ENCODE measurements at regions not wholly inside any gene's neighbourhood (a gene's known extent, or its start where the extent isn't known, plus 50 kb on each side); places are given as distances from the start of the nearest gene placed in this dataset.

GRCh38 chr4:165757451-165757850, 115.6 kb upstream of the TLL1 start:
- TF ChIP-seq CTCF (conservative IDR thresholded peaks at IDR 0.05; ENCODE audit: low read length) (no peak), EZH2phosphoT487 (IDR thresholded peaks at IDR 0.05; ENCODE audit: borderline replicate concordance) (no peak)
- no peaks in the 10 kb centered on the region for H3K9me2 ChIP-seq (replicated peaks; ENCODE audit: low read depth, low read length)
- no peak overlapping the region for H3K9ac ChIP-seq (ENCODE audit: low read depth, low read length, poor library complexity, severe bottlenecking)
- no peaks in the 10 kb centered on the region for H3K36me3 ChIP-seq (ENCODE audit: insufficient read depth, low read length)
- H3K79me2 ChIP-seq (ENCODE audit: insufficient read depth, low read length) = no peaks in the 10 kb centered on the region
- H3K9me3 ChIP-seq (ENCODE audit: insufficient read depth, low read depth, low read length) = no peaks in the 10 kb centered on the region
- H3K27me3 ChIP-seq (ENCODE audit: insufficient read depth, low read length, poor library complexity, severe bottlenecking) = no peaks in the 10 kb centered on the region
- H3K4me2 ChIP-seq (ENCODE audit: low read depth, low read length, poor library complexity, severe bottlenecking) = no peak overlapping the region
- no peaks in the 10 kb centered on the region for H3K4me1 ChIP-seq (ENCODE audit: insufficient read depth, low read length, poor library complexity, severe bottlenecking)
- H2AFZ ChIP-seq (ENCODE audit: low read length) = no peak overlapping the region
- H3K4me3 ChIP-seq (ENCODE audit: low read length, poor library complexity, severe bottlenecking) = no peak overlapping the region
- no peaks in the 10 kb centered on the region for H3F3A ChIP-seq (ENCODE audit: low read depth)
- H4K20me1 ChIP-seq (ENCODE audit: insufficient read depth, low read length, poor library complexity, severe bottlenecking) = no peaks in the 10 kb centered on the region

- Histone ChIP-seq H3K36me3 (ENCODE audit: insufficient read depth, low read length) (no peaks in the 10 kb centered on the region), H2AFZ (ENCODE audit: low read length) (no peak overlapping the region), H4K20me1 (ENCODE audit: insufficient read depth, low read length, poor library complexity, severe bottlenecking) (no peaks in the 10 kb centered on the region), H3K9me2 (replicated peaks; ENCODE audit: low read depth, low read length) (no peaks in the 10 kb centered on the region), H3K9me3 (ENCODE audit: insufficient read depth, low read depth, low read length) (no peaks in the 10 kb centered on the region), H3K9ac (ENCODE audit: low read depth, low read length, poor library complexity, severe bottlenecking) (no peak overlapping the region), H3K4me2 (ENCODE audit: low read depth, low read length, poor library complexity, severe bottlenecking) (no peak overlapping the region), H3K4me3 (ENCODE audit: low read length, poor library complexity, severe bottlenecking) (no peak overlapping the region), H3K79me2 (ENCODE audit: insufficient read depth, low read length) (no peaks in the 10 kb centered on the region), H3F3A (ENCODE audit: low read depth) (no peaks in the 10 kb centered on the region), H3K4me1 (ENCODE audit: insufficient read depth, low read length, poor library complexity, severe bottlenecking) (no peaks in the 10 kb centered on the region), H3K27me3 (ENCODE audit: insufficient read depth, low read length, poor library complexity, severe bottlenecking) (no peaks in the 10 kb centered on the region)
- TF ChIP-seq EZH2phosphoT487 (IDR thresholded peaks at IDR 0.05; ENCODE audit: borderline replicate concordance) = no peak
- no peak for TF ChIP-seq CTCF (conservative IDR thresholded peaks at IDR 0.05; ENCODE audit: low read length)
Measured at GRCh38 chr4:165758086-165758485, 115.0 kb upstream of the TLL1 start.

- Histone ChIP-seq H2AFZ (ENCODE audit: low read length) (no peak overlapping the region), H3K4me2 (ENCODE audit: low read depth, low read length, poor library complexity, severe bottlenecking) (no peak overlapping the region), H3K27me3 (ENCODE audit: insufficient read depth, low read length, poor library complexity, severe bottlenecking) (no peaks in the 10 kb centered on the region), H3K36me3 (ENCODE audit: insufficient read depth, low read length) (no peaks in the 10 kb centered on the region), H3F3A (ENCODE audit: low read depth) (no peaks in the 10 kb centered on the region), H3K9me2 (replicated peaks; ENCODE audit: low read depth, low read length) (no peaks in the 10 kb centered on the region), H4K20me1 (ENCODE audit: insufficient read depth, low read length, poor library complexity, severe bottlenecking) (no peaks in the 10 kb centered on the region), H3K4me1 (ENCODE audit: insufficient read depth, low read length, poor library complexity, severe bottlenecking) (no peaks in the 10 kb centered on the region), H3K9me3 (ENCODE audit: insufficient read depth, low read depth, low read length) (no peaks in the 10 kb centered on the region), H3K9ac (ENCODE audit: low read depth, low read length, poor library complexity, severe bottlenecking) (no peak overlapping the region), H3K79me2 (ENCODE audit: insufficient read depth, low read length) (no peaks in the 10 kb centered on the region), H3K4me3 (ENCODE audit: low read length, poor library complexity, severe bottlenecking) (no peak overlapping the region)
- TF ChIP-seq CTCF (conservative IDR thresholded peaks at IDR 0.05; ENCODE audit: low read length) = no peak
Measured at GRCh38 chr4:165760182-165760581, 112.9 kb upstream of the TLL1 start.
